Neural progenitor cell (in vitro differentiated cells): ENCODE measurements at regions not wholly inside any gene's neighbourhood (a gene's known extent, or its start where the extent isn't known, plus 50 kb on each side); places are given as distances from the start of the nearest gene placed in this dataset.

Source experiments
- DNase-seq: peaks from one replicate; pipeline ENCODE4 v3.0.0-alpha.2; 2016; ENCODE audit warnings: low spot score
- H2AFZ ChIP-seq: fragments of 200-600 bp; sonication (generic); replicated peaks from 2 replicates; pipeline ENCODE4 v1.6.1; 2016; ENCODE audit warnings: antibody characterized with exemption
- H3F3A ChIP-seq: fragments of 200-600 bp; sonication (generic); 2 replicates; pipeline ENCODE4 v1.6.1; 2016; ENCODE audit warnings: antibody characterized with exemption, low read depth
- H3K27ac ChIP-seq: fragments of 200-600 bp; sonication (generic); 2 replicates; pipeline ENCODE4 v1.5.1; 2016; ENCODE audit warnings: mild to moderate bottlenecking
- H3K27me3 ChIP-seq: fragments of 200-600 bp; sonication (generic); 2 replicates; pipeline ENCODE4 v1.6.1; 2016; ENCODE audit warnings: mild to moderate bottlenecking, moderate library complexity
- H3K36me3 ChIP-seq: fragments of 200-600 bp; sonication (generic); 2 replicates; pipeline ENCODE4 v1.5.1; 2016
- H3K4me1 ChIP-seq: fragments of 200-600 bp; sonication (generic); 2 replicates; pipeline ENCODE4 v1.6.1; 2016; ENCODE audit warnings: mixed run types
- H3K4me2 ChIP-seq: fragments of 200-600 bp; sonication (generic); 2 replicates; pipeline ENCODE4 v1.6.1; 2016
- H3K4me3 ChIP-seq: fragments of 200-600 bp; sonication (generic); 2 replicates; pipeline ENCODE4 v1.5.1; 2016
- H3K79me2 ChIP-seq: fragments of 200-600 bp; sonication (generic); 2 replicates; pipeline ENCODE4 v1.6.1; 2016; ENCODE audit warnings: low read depth
- H3K9ac ChIP-seq: fragments of 200-600 bp; sonication (generic); 2 replicates; pipeline ENCODE4 v1.6.1; 2016
- H3K9me3 ChIP-seq: fragments of 200-600 bp; sonication (generic); 2 replicates; pipeline ENCODE4 v1.5.1; 2016; ENCODE audit warnings: low read depth
- H4K20me1 ChIP-seq: fragments of 200-600 bp; sonication (generic); 2 replicates; pipeline ENCODE4 v1.6.1; 2016; ENCODE audit warnings: low read depth
- H3K27ac Mint-ChIP-seq: 3 replicates; pipeline ENCODE4 v1.8.0; 2021; ENCODE audit warnings: mixed read lengths
- H3K27me3 Mint-ChIP-seq: 2 replicates; pipeline ENCODE4 v1.8.0; 2022; ENCODE audit warnings: low read depth, mild to moderate bottlenecking, inconsistent platforms, moderate library complexity, mixed read lengths; ENCODE audit not compliant: insufficient read depth
- H3K36me3 Mint-ChIP-seq: 3 replicates; pipeline ENCODE4 v1.8.0; 2021; ENCODE audit warnings: mixed read lengths
- H3K4me1 Mint-ChIP-seq: 3 replicates; pipeline ENCODE4 v1.8.0; 2021; ENCODE audit warnings: mixed read lengths
- H3K4me3 Mint-ChIP-seq: 3 replicates; pipeline ENCODE4 v1.8.0; 2021; ENCODE audit warnings: mild to moderate bottlenecking, moderate library complexity, mixed read lengths
- H3K9me3 Mint-ChIP-seq: 3 replicates; pipeline ENCODE4 v1.8.0; 2020; ENCODE audit warnings: mixed read lengths
- EZH2 ChIP-seq: fragments of 200-600 bp; sonication (generic); IDR thresholded peaks from 2 replicates; pipeline ENCODE4 v1.6.1; 2017; ENCODE audit warnings: antibody characterized with exemption, mild to moderate bottlenecking, moderate library complexity
- EZH2phosphoT487 ChIP-seq: fragments of 200-600 bp; sonication (generic); IDR thresholded peaks from 2 replicates; pipeline ENCODE4 v1.6.1; 2017; ENCODE audit warnings: antibody characterized with exemption
- TF ChIP-seq, protein P1 (sequence below): fragments of 200-600 bp; sonication (generic); IDR thresholded peaks from 2 replicates; pipeline ENCODE4 v1.5.1; 2017; ENCODE audit warnings: antibody characterized with exemption, mild to moderate bottlenecking

DNA sequence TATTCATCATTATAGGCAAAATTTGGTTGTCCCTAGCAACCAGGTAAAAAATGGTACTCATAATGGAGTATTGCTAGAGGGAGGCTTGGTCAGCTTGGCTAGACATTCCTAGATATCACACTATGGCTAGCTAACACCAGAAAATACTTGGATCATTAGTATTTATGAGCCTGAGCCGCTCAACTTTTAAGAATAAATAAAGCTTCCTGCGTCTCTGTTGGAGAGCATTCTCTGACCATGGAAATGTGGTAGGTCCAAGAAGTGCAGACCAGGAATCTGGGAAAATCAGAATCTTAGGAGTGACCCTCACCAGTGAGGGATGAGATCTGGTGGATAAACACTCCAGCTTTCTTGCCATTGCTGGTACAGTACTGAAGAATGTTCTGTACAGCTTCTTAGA is 157.6 kb upstream of the AGR3 start:
- H3K27me3 Mint-ChIP-seq = no peaks in the 10 kb centered on the region
- no peaks in the 10 kb centered on the region for H3K36me3 Mint-ChIP-seq
- no peak overlapping the region for H3K4me3 Mint-ChIP-seq
- no peaks in the 10 kb centered on the region for H3K9me3 ChIP-seq
- no peak for DNase-seq
- no peaks in the 10 kb centered on the region for H3K9me3 Mint-ChIP-seq
- TF ChIP-seq EZH2phosphoT487 = no peak
- TF ChIP-seq, protein P1, sequence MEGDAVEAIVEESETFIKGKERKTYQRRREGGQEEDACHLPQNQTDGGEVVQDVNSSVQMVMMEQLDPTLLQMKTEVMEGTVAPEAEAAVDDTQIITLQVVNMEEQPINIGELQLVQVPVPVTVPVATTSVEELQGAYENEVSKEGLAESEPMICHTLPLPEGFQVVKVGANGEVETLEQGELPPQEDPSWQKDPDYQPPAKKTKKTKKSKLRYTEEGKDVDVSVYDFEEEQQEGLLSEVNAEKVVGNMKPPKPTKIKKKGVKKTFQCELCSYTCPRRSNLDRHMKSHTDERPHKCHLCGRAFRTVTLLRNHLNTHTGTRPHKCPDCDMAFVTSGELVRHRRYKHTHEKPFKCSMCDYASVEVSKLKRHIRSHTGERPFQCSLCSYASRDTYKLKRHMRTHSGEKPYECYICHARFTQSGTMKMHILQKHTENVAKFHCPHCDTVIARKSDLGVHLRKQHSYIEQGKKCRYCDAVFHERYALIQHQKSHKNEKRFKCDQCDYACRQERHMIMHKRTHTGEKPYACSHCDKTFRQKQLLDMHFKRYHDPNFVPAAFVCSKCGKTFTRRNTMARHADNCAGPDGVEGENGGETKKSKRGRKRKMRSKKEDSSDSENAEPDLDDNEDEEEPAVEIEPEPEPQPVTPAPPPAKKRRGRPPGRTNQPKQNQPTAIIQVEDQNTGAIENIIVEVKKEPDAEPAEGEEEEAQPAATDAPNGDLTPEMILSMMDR = no peak
- TF ChIP-seq EZH2 = no peak
- H3K27ac ChIP-seq = no peak overlapping the region
- no peaks in the 10 kb centered on the region for H3K27me3 ChIP-seq
- no peaks in the 10 kb centered on the region for H3F3A ChIP-seq
- H3K4me2 ChIP-seq = no peak overlapping the region
- no peaks in the 10 kb centered on the region for H4K20me1 ChIP-seq
- H3K4me1 ChIP-seq = peaks cover 7% of the 10 kb centered on the region
- H3K36me3 ChIP-seq = no peaks in the 10 kb centered on the region
- H3K9ac ChIP-seq = no peak overlapping the region
- no peak overlapping the region for H2AFZ ChIP-seq
- peaks cover 31% of the 10 kb centered on the region for H3K4me1 Mint-ChIP-seq
- H3K27ac Mint-ChIP-seq = no peak overlapping the region
- H3K4me3 ChIP-seq = no peak overlapping the region
- no peaks in the 10 kb centered on the region for H3K79me2 ChIP-seq

- H3K4me1 Mint-ChIP-seq = peaks cover 34% of the 10 kb centered on the region
Observed at GRCh38 chr7:17040716-17041115, 158.9 kb upstream of the AGR3 start.

DNA sequence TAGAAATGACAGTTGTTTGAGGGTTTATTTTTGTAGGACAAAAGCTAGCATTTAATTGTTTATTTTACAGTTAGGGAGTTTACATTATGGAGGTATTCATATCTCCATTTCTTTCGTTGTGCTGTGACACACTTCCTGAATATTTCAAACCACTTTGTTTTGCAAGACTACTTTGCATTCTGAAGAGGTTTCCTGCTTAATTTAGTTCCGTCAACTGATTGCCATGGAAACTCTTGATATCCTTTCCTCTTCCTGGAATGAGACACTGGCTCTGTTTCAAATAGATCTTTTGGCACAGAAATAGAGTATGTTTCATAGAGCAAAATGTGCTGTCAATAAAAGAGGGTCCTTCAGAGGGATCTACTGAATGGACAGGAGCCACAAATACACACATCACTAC is 159.5 kb upstream of the AGR3 start:
- Histone ChIP-seq H3K9me3 (no peaks in the 10 kb centered on the region), H3K4me1 (peaks cover 7% of the 10 kb centered on the region), H3K36me3 (no peaks in the 10 kb centered on the region), H2AFZ (no peak overlapping the region), H4K20me1 (no peaks in the 10 kb centered on the region), H3K9ac (no peak overlapping the region), H3K4me2 (no peak overlapping the region), H3K79me2 (no peaks in the 10 kb centered on the region), H3K27ac (no peak overlapping the region), H3K4me3 (no peak overlapping the region), H3K27me3 (no peaks in the 10 kb centered on the region), H3F3A (no peaks in the 10 kb centered on the region)
- TF ChIP-seq, protein P1 = no peak
- no peak for TF ChIP-seq EZH2
- no peak for TF ChIP-seq EZH2phosphoT487
- H3K4me3 Mint-ChIP-seq = no peak overlapping the region
- H3K9me3 Mint-ChIP-seq = no peaks in the 10 kb centered on the region
- H3K27ac Mint-ChIP-seq = no peak overlapping the region
- peaks cover 34% of the 10 kb centered on the region for H3K4me1 Mint-ChIP-seq
- no peaks in the 10 kb centered on the region for H3K27me3 Mint-ChIP-seq
- H3K36me3 Mint-ChIP-seq = no peaks in the 10 kb centered on the region
- DNase-seq = no peak

More at GRCh38 chr7:17040716-17041115, 158.9 kb upstream of the AGR3 start:
- peaks cover 7% of the 10 kb centered on the region for H3K4me1 ChIP-seq
- no peak overlapping the region for H3K27ac ChIP-seq
- no peaks in the 10 kb centered on the region for H3K36me3 ChIP-seq
- H3K4me2 ChIP-seq = no peak overlapping the region
- no peak overlapping the region for H3K9ac ChIP-seq
- no peak overlapping the region for H3K4me3 ChIP-seq
- Mint-ChIP-seq H3K27ac (no peak overlapping the region), H3K4me3 (no peak overlapping the region), H3K27me3 (no peaks in the 10 kb centered on the region), H3K36me3 (no peaks in the 10 kb centered on the region), H3K9me3 (no peaks in the 10 kb centered on the region)
- no peak overlapping the region for H2AFZ ChIP-seq
- no peaks in the 10 kb centered on the region for H3K27me3 ChIP-seq
- no peaks in the 10 kb centered on the region for H3K79me2 ChIP-seq
- H4K20me1 ChIP-seq = no peaks in the 10 kb centered on the region
- H3F3A ChIP-seq = no peaks in the 10 kb centered on the region
- H3K9me3 ChIP-seq = no peaks in the 10 kb centered on the region
- no peak for TF ChIP-seq EZH2
- TF ChIP-seq, protein P1 = no peak
- no peak for TF ChIP-seq EZH2phosphoT487
- DNase-seq = no peak

DNA sequence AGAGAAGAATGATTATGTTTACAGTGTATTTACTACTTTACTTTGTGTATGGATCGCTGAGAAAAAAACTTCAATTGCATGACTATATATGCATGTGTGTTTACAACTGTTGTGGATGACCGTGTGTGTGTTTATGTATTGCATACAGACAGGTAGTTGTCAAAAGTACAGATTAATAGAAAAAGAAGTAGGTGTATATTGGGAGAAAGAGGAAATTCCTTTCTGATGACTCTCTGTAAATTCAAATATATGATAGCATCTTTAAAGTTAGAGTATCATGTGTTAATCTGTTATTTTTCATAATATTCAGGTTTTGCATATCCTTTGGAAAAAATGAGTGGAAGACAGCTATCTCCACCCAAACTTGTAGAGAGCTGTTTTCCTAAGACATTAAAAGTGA is 160.4 kb upstream of the AGR3 start:
- Mint-ChIP-seq H3K27me3 (no peaks in the 10 kb centered on the region), H3K9me3 (no peaks in the 10 kb centered on the region), H3K27ac (no peak overlapping the region), H3K36me3 (no peaks in the 10 kb centered on the region), H3K4me1 (peaks cover 33% of the 10 kb centered on the region), H3K4me3 (no peak overlapping the region)
- no peak overlapping the region for H3K4me2 ChIP-seq
- no peak overlapping the region for H3K9ac ChIP-seq
- no peak overlapping the region for H3K27ac ChIP-seq
- no peaks in the 10 kb centered on the region for H3K36me3 ChIP-seq
- no peaks in the 10 kb centered on the region for H3K27me3 ChIP-seq
- H3F3A ChIP-seq = no peaks in the 10 kb centered on the region
- no peaks in the 10 kb centered on the region for H3K9me3 ChIP-seq
- peaks cover 7% of the 10 kb centered on the region for H3K4me1 ChIP-seq
- no peaks in the 10 kb centered on the region for H3K79me2 ChIP-seq
- no peak for DNase-seq
- TF ChIP-seq, protein P1 = no peak
- TF ChIP-seq EZH2 = no peak
- no peak for TF ChIP-seq EZH2phosphoT487
- H3K4me3 ChIP-seq = no peak overlapping the region
- H2AFZ ChIP-seq = no peak overlapping the region
- H4K20me1 ChIP-seq = no peaks in the 10 kb centered on the region
